IMR-90 (cell line): ENCODE measurements at regions not wholly inside any gene's neighbourhood (a gene's known extent, or its start where the extent isn't known, plus 50 kb on each side); places are given as distances from the start of the nearest gene placed in this dataset.

Experiments used
- ATAC-seq: fragments of 200-7000 bp; cut with Tn5 transposase; 2 replicates; pipeline ENCODE4 v1.9.1; 2020; ENCODE audit warnings: low read depth, mild to moderate bottlenecking, moderate library complexity
- BruUV-seq: library from RNA; stranded (reverse); fragments of 400-500 nt; replicated peaks from 2 replicates; lab custom pipeline; 2021; lab: Mats Ljungman, UMichigan
- CTCF ChIA-PET: fragments of 300-600 bp; formaldehyde crosslinking; extraction: SDS; loops from one replicate; lab custom pipeline; 2021; ENCODE audit warnings: antibody characterized with exemption; lab: Yijun Ruan, JAX
- POLR2A ChIA-PET: fragments of 300-600 bp; sonication (Branson Sonifier 250); formaldehyde crosslinking; loops from one replicate; lab custom pipeline; 2022; ENCODE audit warnings: antibody characterized with exemption; ENCODE audit not compliant: unreplicated experiment; lab: Charles Lee
- DNase-seq: peaks from one replicate; pipeline ENCODE4 v3.0.0; 2013
- H2AFZ ChIP-seq: replicated peaks from 2 replicates; pipeline ENCODE3; 2013; ENCODE audit warnings: low read length, mild to moderate bottlenecking; ENCODE audit not compliant: poor library complexity
- H2AK5ac ChIP-seq: 2 replicates; pipeline ENCODE4 v1.6.1; 2013; ENCODE audit warnings: low read depth, low read length, inconsistent platforms
- H2AK9ac ChIP-seq: replicated peaks from 2 replicates; pipeline ENCODE3; 2013; ENCODE audit warnings: mild to moderate bottlenecking, low read depth, low read length, moderate library complexity; ENCODE audit not compliant: poor library complexity
- H2BK120ac ChIP-seq: 2 replicates; pipeline ENCODE4 v1.6.1; 2013; ENCODE audit warnings: low read depth, low read length, inconsistent platforms
- H2BK15ac ChIP-seq: 3 replicates; pipeline ENCODE4 v1.6.1; 2013; ENCODE audit warnings: low read depth, low read length, inconsistent platforms
- H2BK20ac ChIP-seq: 2 replicates; pipeline ENCODE4 v1.6.1; 2013; ENCODE audit warnings: low read depth, mild to moderate bottlenecking, inconsistent platforms, low read length, moderate library complexity
- H2BK5ac ChIP-seq: 2 replicates; pipeline ENCODE4 v1.6.1; 2013; ENCODE audit warnings: mild to moderate bottlenecking, low read depth, low read length, inconsistent platforms; ENCODE audit not compliant: poor library complexity, severe bottlenecking
- H3K14ac ChIP-seq: replicated peaks from 2 replicates; pipeline ENCODE4 v1.6.1; 2013; ENCODE audit warnings: low read depth, low read length, inconsistent platforms
- H3K18ac ChIP-seq: 2 replicates; pipeline ENCODE4 v1.6.1; 2013; ENCODE audit warnings: low read depth, low read length, control low read depth
- H3K23ac ChIP-seq: 2 replicates; pipeline ENCODE4 v1.6.1; 2013; ENCODE audit warnings: low read depth, low read length, inconsistent platforms
- H3K27ac ChIP-seq: 2 replicates; pipeline ENCODE4 v1.5.1; 2013; ENCODE audit warnings: mild to moderate bottlenecking, control low read depth, low read length; ENCODE audit not compliant: insufficient read depth
- H3K27me3 ChIP-seq: 2 replicates; pipeline ENCODE4 v1.6.1; 2013; ENCODE audit warnings: low read length; ENCODE audit not compliant: control insufficient read depth, insufficient read depth
- H3K36me3 ChIP-seq: 2 replicates; pipeline ENCODE4 v1.6.1; 2013; ENCODE audit warnings: low read length, mixed read lengths; ENCODE audit not compliant: control insufficient read depth, insufficient read depth
- H3K4ac ChIP-seq: 2 replicates; pipeline ENCODE4 v1.6.1; 2013; ENCODE audit warnings: low read depth, low read length, inconsistent platforms
- H3K4me1 ChIP-seq: 2 replicates; pipeline ENCODE4 v1.6.1; 2013; ENCODE audit warnings: low read length, mixed read lengths; ENCODE audit not compliant: control insufficient read depth, insufficient read depth
- H3K4me2 ChIP-seq: 2 replicates; pipeline ENCODE4 v1.6.1; 2013; ENCODE audit warnings: low read depth, mild to moderate bottlenecking, control low read depth, low read length, moderate library complexity
- H3K4me3 ChIP-seq: 2 replicates; pipeline ENCODE4 v1.5.1; 2013; ENCODE audit warnings: low read depth, mild to moderate bottlenecking, control low read depth, low read length, moderate library complexity; ENCODE audit not compliant: insufficient read depth
- H3K56ac ChIP-seq: 2 replicates; pipeline ENCODE4 v1.6.1; 2013; ENCODE audit warnings: low read length, inconsistent platforms; ENCODE audit not compliant: insufficient read depth; ENCODE audit errors: extremely low read depth
- H3K79me1 ChIP-seq, 2 experiments: 2 replicates each; pipeline ENCODE4 v1.6.1; 2013; ENCODE audit warnings: low read length in 2 of 2, inconsistent platforms in 1 of 2, low read depth in 1 of 2
- H3K9ac ChIP-seq: 2 replicates; pipeline ENCODE4 v1.6.1; 2013; ENCODE audit warnings: low read depth, low read length, control low read depth
- H3K9me1 ChIP-seq: 2 replicates; pipeline ENCODE4 v1.6.1; 2013; ENCODE audit warnings: low read length, inconsistent platforms; ENCODE audit not compliant: insufficient read depth
- H3K9me3 ChIP-seq: 2 replicates; pipeline ENCODE4 v1.6.1; 2013; ENCODE audit warnings: low read length; ENCODE audit not compliant: control insufficient read depth, insufficient read depth
- H4K20me1 ChIP-seq: 2 replicates; pipeline ENCODE4 v1.6.1; 2013; ENCODE audit warnings: low read length, inconsistent platforms; ENCODE audit not compliant: insufficient read depth
- H4K5ac ChIP-seq: 2 replicates; pipeline ENCODE4 v1.6.1; 2013; ENCODE audit warnings: mild to moderate bottlenecking, low read depth, low read length, control low read depth
- H4K8ac ChIP-seq, 2 experiments: 2 replicates each; pipeline ENCODE4 v1.6.1; 2013; ENCODE audit warnings: low read depth in 2 of 2, low read length in 2 of 2, control low read depth in 1 of 2, inconsistent platforms in 1 of 2
- H4K91ac ChIP-seq: 2 replicates; pipeline ENCODE4 v1.6.1; 2013; ENCODE audit warnings: low read depth, low read length, inconsistent platforms; ENCODE audit not compliant: insufficient read depth
- BHLHE40 ChIP-seq: fragments of 150-350 bp; IDR thresholded peaks from 2 replicates; pipeline ENCODE4 v1.6.1; 2016; ENCODE audit warnings: mild to moderate bottlenecking, low read depth, low read length
- CHD1 ChIP-seq: IDR thresholded peaks from 2 replicates; pipeline ENCODE4 v1.6.1; 2012; ENCODE audit warnings: low read depth, low read length, improper control_type of control experiment
- FOS ChIP-seq: fragments of 150-350 bp; IDR thresholded peaks from 2 replicates; pipeline ENCODE4 v1.6.1; 2016; ENCODE audit warnings: low read depth, low read length
- MAFK ChIP-seq: IDR thresholded peaks from 2 replicates; pipeline ENCODE4 v1.6.1; 2012; ENCODE audit warnings: low read depth, low read length, improper control_type of control experiment
- MAZ ChIP-seq: IDR thresholded peaks from 2 replicates; pipeline ENCODE4 v1.6.1; 2012; ENCODE audit warnings: low read depth, mild to moderate bottlenecking, low read length, improper control_type of control experiment, moderate library complexity, borderline replicate concordance
- MXI1 ChIP-seq: IDR thresholded peaks from 2 replicates; pipeline ENCODE4 v1.6.1; 2012; ENCODE audit warnings: low read depth, mild to moderate bottlenecking, low read length, moderate library complexity, borderline replicate concordance
- NFE2L2 ChIP-seq: fragments of 150-350 bp; IDR thresholded peaks from 2 replicates; pipeline ENCODE4 v1.6.1; 2016; ENCODE audit warnings: low read depth, mild to moderate bottlenecking, low read length
- POLR2A ChIP-seq: IDR thresholded peaks from 2 replicates; pipeline ENCODE4 v1.6.1; 2012; ENCODE audit warnings: mild to moderate bottlenecking, low read depth, low read length
- RFX5 ChIP-seq: IDR thresholded peaks from 2 replicates; pipeline ENCODE4 v1.8.0; 2012; ENCODE audit warnings: low read depth, mild to moderate bottlenecking, low read length, moderate library complexity
- SMC3 ChIP-seq: fragments of 150-350 bp; IDR thresholded peaks from 2 replicates; pipeline ENCODE4 v1.6.1; 2016; ENCODE audit warnings: low read depth, mild to moderate bottlenecking, antibody characterized with exemption, low read length, moderate library complexity
- WGBS, 2 experiments: methylation state at CpG; one replicate each; pipeline versions ENCODE4 v1.1.5 to v1.1.7; 2013; ENCODE audit warnings: missing lambda C conversion rate in 2 of 2; ENCODE audit not compliant: insufficient read length in 1 of 2; ENCODE audit errors: extremely low coverage in 2 of 2; 5-methylcytosine and 5-hydroxymethylcytosine counted together
- dilution Hi-C: fragments of 300-500 bp; cut with HindIII; formaldehyde crosslinking; loops from one replicate; pipeline ENCODE4 v1.14.3; 2018; ENCODE audit warnings: low sequenced_read_pairs; ENCODE audit not compliant: unreplicated experiment
- in situ Hi-C: fragments of 300-500 bp; cut with MboI; formaldehyde crosslinking; loops from 3 replicates; pipeline ENCODE4 v1.14.3; 2019; ENCODE audit warnings: low sequenced_read_pairs, inconsistent platforms, mixed read lengths
- intact Hi-C: fragments of 100-400 bp; cut with micrococcal nuclease; formaldehyde crosslinking; loops from 2 replicates; pipeline ENCODE4 v1.10.0; 2022

DNA sequence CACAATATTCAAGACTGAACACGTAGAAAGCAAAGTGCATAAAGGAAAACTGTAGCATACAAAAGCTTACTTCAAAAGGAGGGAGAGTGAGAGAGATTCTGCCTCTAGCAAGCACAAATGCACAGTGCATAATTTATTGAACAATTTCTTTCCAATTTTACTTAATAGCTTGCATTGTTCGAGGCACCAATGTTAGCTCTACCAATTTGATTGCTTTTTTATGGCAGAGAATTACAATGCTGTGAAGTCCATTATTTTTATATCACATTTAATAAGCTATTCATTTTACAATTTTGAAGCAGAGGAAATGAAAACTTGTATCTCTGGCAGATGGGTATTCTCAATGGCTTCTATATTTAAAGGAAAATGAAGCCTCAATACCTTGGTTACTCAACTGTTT lies 331.7 kb downstream of the GPM6A start:
- Histone ChIP-seq H4K8ac (no peak overlapping the region), H3K9me1 (no peaks in the 10 kb centered on the region), H3K4me1 (no peaks in the 10 kb centered on the region), H3K27me3 (no peaks in the 10 kb centered on the region), H3K27ac (no peak overlapping the region), H3K23ac (no peak overlapping the region), H3K4ac (no peak overlapping the region), H3K9me3 (0 out of 2 replicates have a peak, but pooled peaks cover 2% of the 10 kb centered on the region), H4K91ac (no peak overlapping the region), H2AFZ (no peak overlapping the region), H3K18ac (no peak overlapping the region), H4K5ac (no peak overlapping the region), H2BK120ac (no peak overlapping the region), H2BK20ac (no peak overlapping the region), H2BK15ac (no peak overlapping the region), H3K56ac (no peak overlapping the region), H3K4me2 (no peak overlapping the region), H3K4me3 (no peak overlapping the region), H3K14ac (no peak overlapping the region), H2AK5ac (no peak overlapping the region), H3K79me1 (no peaks in the 10 kb centered on the region), H2AK9ac (no peak overlapping the region), H2BK5ac (no peak overlapping the region), H3K36me3 (no peaks in the 10 kb centered on the region), H3K9ac (no peak overlapping the region), H4K20me1 (no peaks in the 10 kb centered on the region)
- DNase-seq (no peak), ATAC-seq (no peak)
- ChIA-PET CTCF (no interaction called here), POLR2A (no interaction called here)
- WGBS, 2 experiments = no CpG with 5 or more reads among the region's 2 CpGs
- no TSS peak for BruUV-seq
- intact Hi-C loops = no loop called here
- in situ Hi-C loops = no loop called here
- dilution Hi-C loops = no loop called here
- TF ChIP-seq SMC3 = no peak
- TF ChIP-seq MXI1 = no peak
- no peak for TF ChIP-seq BHLHE40
- no peak for TF ChIP-seq CHD1
- TF ChIP-seq MAZ = no peak
- no peak for TF ChIP-seq FOS
- no peak for TF ChIP-seq RFX5
- TF ChIP-seq MAFK = no peak
- no peak for TF ChIP-seq POLR2A
- no peak for TF ChIP-seq NFE2L2
